ENCODE measurements at regions not wholly inside any gene's neighbourhood (a gene's known extent, or its start where the extent isn't known, plus 50 kb on each side); places are given as distances from the start of the nearest gene placed in this dataset.

- no peak for DNase-seq
- H3K4me3 Mint-ChIP-seq: no peak overlapping the region
- no peaks in the 10 kb centered on the region for H3K27me3 Mint-ChIP-seq
- H3K4me1 Mint-ChIP-seq (ENCODE audit: low read depth): no peaks in the 10 kb centered on the region
- no peak overlapping the region for H3K27ac Mint-ChIP-seq
- CTCF ChIA-PET: no interaction called here
- H3K9me3 Mint-ChIP-seq: no peaks in the 10 kb centered on the region
- POLR2A ChIA-PET: no interaction called here
- H3K36me3 Mint-ChIP-seq: no peaks in the 10 kb centered on the region
- intact Hi-C loops (cut with micrococcal nuclease): no loop called here
These were observed 67.1 kb upstream of the CCND2 start for GRCh38 chr12:4206470-4206869.

GRCh38 chr12:4203772-4204376 is 69.7 kb upstream of the CCND2 start:
- CTCF ChIA-PET: interaction anchor here (0.5 to 0.7 kb wide), 2 partner anchors 92 to 96 kb away, joined by 3 read pairs; no protein-coding TSS in a partner anchor
- H3K27me3 Mint-ChIP-seq: no peaks in the 10 kb centered on the region
- no peak for DNase-seq
- POLR2A ChIA-PET: no interaction called here
- H3K36me3 Mint-ChIP-seq: no peaks in the 10 kb centered on the region
- intact Hi-C loops (cut with micrococcal nuclease): no loop called here
- no peaks in the 10 kb centered on the region for H3K9me3 Mint-ChIP-seq
- no peaks in the 10 kb centered on the region for H3K4me1 Mint-ChIP-seq (ENCODE audit: low read depth)
- no peak overlapping the region for H3K4me3 Mint-ChIP-seq
- no peak overlapping the region for H3K27ac Mint-ChIP-seq

DNA sequence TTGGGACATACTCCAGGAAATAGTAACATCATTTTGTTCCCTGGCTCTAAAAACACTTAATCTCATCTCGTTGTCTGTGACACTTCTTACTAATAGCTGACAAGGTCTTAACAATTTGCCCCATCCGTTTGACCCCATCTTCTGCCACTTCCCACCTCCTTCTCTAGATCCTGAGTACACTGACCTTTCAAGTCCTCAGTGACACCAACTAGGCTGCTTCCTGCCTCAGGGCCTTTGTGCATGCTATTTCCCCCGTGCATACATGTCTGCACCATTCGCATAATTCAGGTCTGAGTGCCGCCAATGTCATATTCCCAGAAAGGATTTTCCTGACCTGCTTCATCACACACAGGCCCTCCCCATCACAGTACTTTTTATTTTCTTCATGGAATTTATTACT is 70.6 kb upstream of the CCND2 start:
- Mint-ChIP-seq H3K4me1 (ENCODE audit: low read depth) (peaks cover 2% of the 10 kb centered on the region), H3K27ac (no peak overlapping the region), H3K9me3 (no peaks in the 10 kb centered on the region), H3K36me3 (no peaks in the 10 kb centered on the region), H3K27me3 (no peaks in the 10 kb centered on the region), H3K4me3 (no peak overlapping the region)
- DNase-seq: no peak
- intact Hi-C loops (cut with micrococcal nuclease): no loop called here
- ChIA-PET POLR2A (no interaction called here), CTCF (no interaction called here)

DNA sequence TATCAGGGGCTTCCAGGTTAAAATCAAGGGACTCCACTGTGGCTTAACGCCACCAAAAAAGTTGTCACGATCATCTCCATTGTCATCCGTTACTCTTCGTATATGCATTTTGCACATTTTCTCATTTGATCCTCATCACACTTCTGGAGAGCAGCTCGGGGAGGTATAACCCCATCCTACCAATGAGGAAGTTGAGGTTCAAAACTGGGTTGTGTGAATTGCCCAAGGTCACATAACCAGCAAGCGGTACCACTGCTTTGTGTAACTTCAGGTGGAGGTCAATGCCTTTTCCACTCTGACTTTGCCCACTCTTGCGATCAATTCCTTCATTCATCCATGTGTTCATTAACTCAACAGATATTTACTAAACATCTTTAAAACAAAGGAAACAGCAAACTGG is 71.1 kb upstream of the CCND2 start:
- H3K4me3 Mint-ChIP-seq: no peak overlapping the region

GRCh38 chr12:4201333-4202100 is 72.0 kb upstream of the CCND2 start:
- no peak overlapping the region for H3K27ac Mint-ChIP-seq
- CTCF ChIA-PET: no interaction called here
- POLR2A ChIA-PET: no interaction called here
- H3K36me3 Mint-ChIP-seq: no peaks in the 10 kb centered on the region
- no peak overlapping the region for H3K4me3 Mint-ChIP-seq
- no peaks in the 10 kb centered on the region for H3K27me3 Mint-ChIP-seq
- intact Hi-C loops (cut with micrococcal nuclease): no loop called here
- H3K9me3 Mint-ChIP-seq: no peaks in the 10 kb centered on the region
- H3K4me1 Mint-ChIP-seq (ENCODE audit: low read depth): peaks cover 4% of the 10 kb centered on the region
- no peak for DNase-seq

More for the DNA sequence above, 71.1 kb upstream of the CCND2 start:
- no peak for DNase-seq
- Mint-ChIP-seq H3K27ac (no peak overlapping the region), H3K27me3 (no peaks in the 10 kb centered on the region), H3K36me3 (no peaks in the 10 kb centered on the region), H3K4me1 (ENCODE audit: low read depth) (peaks cover 4% of the 10 kb centered on the region), H3K9me3 (no peaks in the 10 kb centered on the region)
- CTCF ChIA-PET: no interaction called here
- POLR2A ChIA-PET: no interaction called here
- intact Hi-C loops (cut with micrococcal nuclease): no loop called here

- intact Hi-C loops (cut with micrococcal nuclease): no loop called here
- Mint-ChIP-seq H3K4me3 (no peak overlapping the region), H3K36me3 (no peaks in the 10 kb centered on the region), H3K4me1 (ENCODE audit: low read depth) (peaks cover 4% of the 10 kb centered on the region), H3K27me3 (no peaks in the 10 kb centered on the region), H3K27ac (no peak overlapping the region), H3K9me3 (no peaks in the 10 kb centered on the region)
- ChIA-PET CTCF (no interaction called here), POLR2A (no interaction called here)
- DNase-seq: no peak
These were observed 75.4 kb upstream of the CCND2 start for GRCh38 chr12:4197922-4198763.

- intact Hi-C loops (cut with micrococcal nuclease): no loop called here
- Mint-ChIP-seq H3K9me3 (no peaks in the 10 kb centered on the region), H3K4me1 (ENCODE audit: low read depth) (peaks cover 4% of the 10 kb centered on the region), H3K4me3 (no peak overlapping the region), H3K36me3 (no peaks in the 10 kb centered on the region), H3K27me3 (no peaks in the 10 kb centered on the region), H3K27ac (no peak overlapping the region)
- no peak for DNase-seq
- ChIA-PET POLR2A (no interaction called here), CTCF (no interaction called here)
These were observed 76.6 kb upstream of the CCND2 start for GRCh38 chr12:4196805-4197420.

GRCh38 chr12:4194668-4195067 is 78.9 kb upstream of the CCND2 start:
- Mint-ChIP-seq H3K4me3 (no peak overlapping the region), H3K36me3 (no peaks in the 10 kb centered on the region), H3K27me3 (no peaks in the 10 kb centered on the region), H3K27ac (no peak overlapping the region), H3K4me1 (ENCODE audit: low read depth) (peaks cover 4% of the 10 kb centered on the region), H3K9me3 (no peaks in the 10 kb centered on the region)
- POLR2A ChIA-PET: interaction anchor here (0.6 kb wide), 1 partner anchor 31 kb away, joined by 3 read pairs; no protein-coding TSS in a partner anchor
- intact Hi-C loops (cut with micrococcal nuclease): no loop called here
- CTCF ChIA-PET: no interaction called here
- DNase-seq: no peak

DNA sequence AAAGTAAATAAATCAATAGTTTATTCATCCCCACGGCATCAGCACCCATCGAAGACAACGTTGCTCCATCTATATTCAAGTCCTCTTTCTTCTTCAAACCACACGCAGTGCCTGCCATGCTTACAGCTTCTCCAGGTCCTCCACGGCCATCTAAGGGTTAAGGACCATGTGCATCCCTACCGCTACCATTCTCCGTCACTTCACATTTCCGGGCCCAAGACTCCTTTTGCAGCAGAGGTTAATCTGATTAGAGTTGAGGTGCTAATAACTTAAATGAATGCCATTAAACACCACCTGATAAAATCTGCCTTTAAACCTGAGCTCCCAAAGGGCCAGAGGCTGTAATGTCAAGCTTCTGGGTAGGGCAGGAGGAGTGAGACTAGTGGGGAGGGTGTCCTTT is 79.7 kb upstream of the CCND2 start:
- Mint-ChIP-seq H3K36me3 (no peaks in the 10 kb centered on the region), H3K27ac (no peak overlapping the region), H3K4me3 (no peak overlapping the region), H3K27me3 (no peaks in the 10 kb centered on the region), H3K9me3 (no peaks in the 10 kb centered on the region), H3K4me1 (ENCODE audit: low read depth) (peaks cover 4% of the 10 kb centered on the region)
- intact Hi-C loops (cut with micrococcal nuclease): no loop called here
- POLR2A ChIA-PET: no interaction called here
- no peak for DNase-seq
- CTCF ChIA-PET: no interaction called here

DNA sequence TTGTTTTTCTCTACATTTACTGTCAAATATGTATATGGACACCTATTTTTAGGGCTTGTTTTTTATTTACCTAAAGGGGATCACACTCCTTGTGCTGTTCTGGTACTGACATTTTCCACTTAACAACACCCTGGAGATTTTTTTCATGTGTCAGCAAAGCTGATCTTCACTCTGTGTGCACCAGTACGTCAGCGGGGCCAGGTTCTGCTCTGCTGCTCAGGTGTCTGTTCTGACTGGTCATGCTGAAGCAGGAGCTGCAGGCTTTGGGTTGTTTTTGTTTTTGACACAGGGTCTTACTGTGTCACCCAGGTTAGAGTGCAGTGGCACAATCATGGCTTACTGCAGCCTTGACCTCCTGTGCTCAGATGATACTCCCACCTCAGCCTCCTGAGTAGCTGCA is 81.9 kb upstream of the CCND2 start:
- Mint-ChIP-seq H3K9me3 (no peaks in the 10 kb centered on the region), H3K4me1 (ENCODE audit: low read depth) (no peaks in the 10 kb centered on the region), H3K36me3 (no peaks in the 10 kb centered on the region), H3K27me3 (no peaks in the 10 kb centered on the region), H3K4me3 (no peak overlapping the region), H3K27ac (no peak overlapping the region)
- intact Hi-C loops (cut with micrococcal nuclease): no loop called here
- CTCF ChIA-PET: interaction anchor here (1.2 to 1.4 kb wide), 2 partner anchors 25 to 85 kb away, joined by 3 to 4 read pairs; no protein-coding TSS in a partner anchor
- POLR2A ChIA-PET: no interaction called here
- DNase-seq: no peak

GRCh38 chr12:4191149-4191548 is 82.4 kb upstream of the CCND2 start:
- Mint-ChIP-seq H3K27me3 (no peaks in the 10 kb centered on the region), H3K4me3 (no peak overlapping the region), H3K27ac (no peak overlapping the region), H3K9me3 (no peaks in the 10 kb centered on the region), H3K4me1 (ENCODE audit: low read depth) (no peaks in the 10 kb centered on the region), H3K36me3 (no peaks in the 10 kb centered on the region)
- POLR2A ChIA-PET: no interaction called here
- DNase-seq: no peak
- intact Hi-C loops (cut with micrococcal nuclease): no loop called here
- CTCF ChIA-PET: interaction anchor here (0.6 to 1.4 kb wide), 2 partner anchors 25 to 28 kb away, joined by 3 to 4 read pairs; no protein-coding TSS in a partner anchor

- H3K4me1 Mint-ChIP-seq (ENCODE audit: low read depth): no peaks in the 10 kb centered on the region
These were observed 83.0 kb upstream of the CCND2 start for GRCh38 chr12:4190366-4191063.

More at GRCh38 chr12:4190366-4191063, 83.0 kb upstream of the CCND2 start:
- Mint-ChIP-seq H3K4me3 (no peak overlapping the region), H3K9me3 (no peaks in the 10 kb centered on the region), H3K27ac (no peak overlapping the region), H3K36me3 (no peaks in the 10 kb centered on the region), H3K27me3 (no peaks in the 10 kb centered on the region)
- intact Hi-C loops (cut with micrococcal nuclease): no loop called here
- ChIA-PET CTCF (interaction anchor here (0.6 to 1.4 kb wide), 2 partner anchors 26 to 28 kb away, joined by 3 to 4 read pairs; no protein-coding TSS in a partner anchor), POLR2A (no interaction called here)
- DNase-seq: no peak
